ENCODE measurements at regions not wholly inside any gene's neighbourhood (a gene's known extent, or its start where the extent isn't known, plus 50 kb on each side); places are given as distances from the start of the nearest gene placed in this dataset.

DNA sequence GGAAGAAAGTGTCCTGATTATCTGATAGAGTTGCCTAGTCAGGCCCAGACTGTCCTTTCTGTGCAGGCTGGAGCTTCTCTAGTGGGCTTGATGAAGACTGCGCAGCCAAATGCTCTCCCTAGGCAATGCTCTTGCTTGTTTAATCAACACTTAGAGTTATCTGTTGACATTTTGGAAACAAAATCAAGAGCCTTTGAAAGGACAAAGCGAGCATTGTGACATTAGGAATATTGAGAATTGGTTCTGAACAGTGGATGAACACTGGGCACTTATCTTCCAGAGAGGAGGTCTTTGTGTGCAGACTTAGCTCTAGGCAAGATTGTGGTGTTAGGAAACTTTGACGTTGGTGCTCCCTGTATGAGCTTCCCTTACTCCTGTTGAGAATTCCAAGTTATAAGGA is 94.5 kb downstream of the DNTTIP2 start:
- no peak overlapping the region for H3K4me3 ChIP-seq (ENCODE audit: low read depth, low read length)
- no peak for TF ChIP-seq CTCF (conservative IDR thresholded peaks at IDR 0.05; ENCODE audit: low read depth, low read length)
- no peak for DNase-seq (ENCODE audit: low read depth)

DNA sequence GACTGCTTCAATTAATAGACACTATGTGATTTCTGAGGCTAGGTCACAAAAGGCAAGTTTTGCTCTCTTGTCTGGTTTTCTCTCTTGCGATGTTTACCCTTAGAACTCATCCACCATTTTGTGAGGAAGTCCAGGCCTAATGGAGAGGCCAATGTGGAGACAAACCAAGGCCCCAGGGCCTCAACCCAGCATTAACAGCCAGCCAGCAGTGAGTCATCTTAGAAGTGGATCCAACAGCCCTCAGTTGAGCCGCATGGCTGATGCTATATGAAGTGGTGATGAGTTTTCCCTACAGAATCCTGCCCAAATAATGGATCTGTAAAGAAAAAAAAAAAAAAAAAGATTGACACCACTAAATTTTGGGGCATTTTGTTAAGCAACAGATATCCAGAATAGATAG is 95.1 kb downstream of the DNTTIP2 start:
- no peak for DNase-seq (ENCODE audit: low read depth)
- no peak for TF ChIP-seq CTCF (conservative IDR thresholded peaks at IDR 0.05; ENCODE audit: low read depth, low read length)

DNA sequence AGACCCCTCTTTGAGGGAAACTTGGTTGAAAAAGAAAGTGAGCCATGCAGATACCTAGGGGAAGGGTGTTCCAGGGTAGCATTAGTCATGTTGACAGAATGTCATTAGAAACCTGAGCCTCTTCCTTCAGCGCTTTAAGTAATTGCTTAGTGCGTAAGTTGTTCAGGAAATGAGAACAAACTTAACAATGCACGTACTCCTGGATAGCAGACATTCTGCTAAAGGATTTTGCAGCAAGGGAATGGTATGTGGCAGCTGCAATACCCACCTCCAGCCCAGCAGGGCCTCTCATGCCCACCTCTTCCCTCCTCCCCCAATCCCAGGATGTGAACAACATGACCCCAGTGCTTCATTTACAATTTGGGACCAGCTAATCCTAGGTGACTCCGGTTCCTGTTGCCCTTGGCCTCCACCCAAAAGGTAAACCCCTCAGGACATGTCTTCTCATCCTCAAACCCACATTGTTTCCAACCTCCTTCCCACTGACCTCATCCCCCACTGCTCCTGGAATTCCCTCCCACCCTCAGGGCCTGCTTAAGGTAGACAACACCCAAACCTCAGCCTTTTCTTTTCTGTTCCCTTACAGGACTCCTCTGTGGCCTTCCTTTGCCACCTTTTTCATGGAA is 98.0 kb upstream of the BCAR3 start:
- H3K4me3 ChIP-seq (ENCODE audit: low read depth, low read length): no peak overlapping the region
- no peak for TF ChIP-seq CTCF (conservative IDR thresholded peaks at IDR 0.05; ENCODE audit: low read depth, low read length)
- peak; percentile 91 for DNase-seq (ENCODE audit: low read depth)

More for the DNA sequence above, 95.1 kb downstream of the DNTTIP2 start:
- H3K4me3 ChIP-seq (ENCODE audit: low read depth, low read length): no peak overlapping the region

- no peak overlapping the region for H3K4me3 ChIP-seq (ENCODE audit: low read depth, low read length)
- TF ChIP-seq CTCF (conservative IDR thresholded peaks at IDR 0.05; ENCODE audit: low read depth, low read length): no peak
- no peak for DNase-seq (ENCODE audit: low read depth)
Measured at GRCh38 chr1:93778457-93778856, 96.8 kb upstream of the BCAR3 start.

DNA sequence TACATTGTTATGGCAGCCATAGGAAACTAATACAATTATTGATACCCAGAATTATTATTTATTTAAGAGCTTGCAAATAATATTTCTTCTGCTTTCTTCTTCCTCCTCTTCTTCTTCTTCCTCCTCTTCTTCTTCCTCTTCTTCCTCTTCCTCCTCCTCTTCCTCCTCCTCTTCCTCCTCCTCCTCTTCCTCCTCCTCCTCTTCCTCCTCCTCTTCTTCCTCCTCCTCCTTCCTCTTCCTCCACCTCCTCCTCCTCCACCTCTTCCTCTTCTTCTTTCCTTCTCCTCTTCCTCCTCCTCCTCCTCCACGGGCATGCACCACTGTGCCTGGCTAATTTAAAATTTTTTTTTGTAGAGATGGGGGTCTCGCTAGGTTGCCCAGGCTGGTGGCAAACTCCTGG is 95.6 kb upstream of the BCAR3 start:
- H3K4me3 ChIP-seq (ENCODE audit: low read depth, low read length): no peak overlapping the region
- TF ChIP-seq CTCF (conservative IDR thresholded peaks at IDR 0.05; ENCODE audit: low read depth, low read length): no peak
- no peak for DNase-seq (ENCODE audit: low read depth)

GRCh38 chr1:93776728-93777127 is 95.1 kb upstream of the BCAR3 start:
- no peak for TF ChIP-seq CTCF (conservative IDR thresholded peaks at IDR 0.05; ENCODE audit: low read depth, low read length)
- DNase-seq (ENCODE audit: low read depth): no peak
- H3K4me3 ChIP-seq (ENCODE audit: low read depth, low read length): no peak overlapping the region

DNA sequence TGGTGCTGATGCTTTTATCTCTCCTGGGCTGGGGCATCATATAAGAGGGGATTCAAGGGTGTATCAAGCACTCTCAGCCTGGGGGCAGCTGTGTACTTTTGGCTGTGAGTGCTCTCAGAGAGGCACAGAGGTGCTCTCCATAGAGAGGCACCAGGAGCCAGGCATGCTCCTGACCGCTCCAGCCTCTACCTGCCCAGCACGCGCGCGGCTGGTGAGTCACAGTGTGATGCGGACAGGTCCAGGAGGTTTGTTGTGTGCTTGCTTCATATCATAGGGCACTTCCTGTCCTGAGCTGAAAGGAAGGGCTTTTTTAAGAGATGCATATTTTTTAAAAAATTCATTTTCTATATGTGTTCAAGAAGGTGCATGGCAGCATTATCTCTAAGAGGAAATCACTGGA is 93.6 kb upstream of the BCAR3 start:
- no peak for DNase-seq (ENCODE audit: low read depth)
- H3K4me3 ChIP-seq (ENCODE audit: low read depth, low read length): no peak overlapping the region
- TF ChIP-seq CTCF (conservative IDR thresholded peaks at IDR 0.05; ENCODE audit: low read depth, low read length): no peak

All from choroid plexus epithelial cell (primary cell).